ENCODE measurements at regions not wholly inside any gene's neighbourhood (a gene's known extent, or its start where the extent isn't known, plus 50 kb on each side); places are given as distances from the start of the nearest gene placed in this dataset.

GRCh38 chr14:25911831-25912230 is 686.0 kb downstream of the NOVA1 start (continued):
- no peak for TF ChIP-seq ZBTB33 (IDR thresholded peaks at IDR 0.05; ENCODE audit: borderline replicate concordance, low read depth)
- TF ChIP-seq GABPA (IDR thresholded peaks at IDR 0.05; ENCODE audit: low read depth): no peak

GRCh38 chr14:25909045-25909747 is 688.6 kb downstream of the NOVA1 start:
- Histone ChIP-seq H4K20me1 (ENCODE audit: insufficient read depth) (no peaks in the 10 kb centered on the region), H3K4me1 (ENCODE audit: control insufficient read depth in 1 of 2, insufficient read depth in 2 of 2, low read depth in 1 of 2, low read length in 1 of 2) (no peaks in the 10 kb centered on the region)
- WGBS (ENCODE audit: low lambda C conversion rate): 6% methylated on average over 11 of the region's 11 CpGs

More at GRCh38 chr14:25909045-25909747, 688.6 kb downstream of the NOVA1 start:
- H3K4me2 ChIP-seq: no peak overlapping the region
- no peaks in the 10 kb centered on the region for H3F3A ChIP-seq (replicated peaks; ENCODE audit: insufficient read depth)
- TF ChIP-seq CHD2 (IDR thresholded peaks at IDR 0.05; ENCODE audit: low read length, partially characterized antibody) (no peak), PBX3 (IDR thresholded peaks at IDR 0.05) (no peak), ELF1 (IDR thresholded peaks at IDR 0.05) (no peak), FOXM1 (IDR thresholded peaks at IDR 0.05; ENCODE audit: low read depth) (no peak), TCF12 (IDR thresholded peaks at IDR 0.05) (no peak), REST (IDR thresholded peaks at IDR 0.05; ENCODE audit: low read depth, low read length) (no peak), CTCF (IDR thresholded peaks at IDR 0.05) (no peak), SMC3 (IDR thresholded peaks at IDR 0.05; ENCODE audit: low read depth, low read length) (no peak), TAF1 (IDR thresholded peaks at IDR 0.05; ENCODE audit: borderline replicate concordance, low read depth, low read length) (no peak)
- H3K27me3 ChIP-seq (ENCODE audit: insufficient read depth): 0 out of 2 replicates have a peak, but pooled peaks cover 4% of the 10 kb centered on the region
- H3K79me2 ChIP-seq (ENCODE audit: insufficient read depth): no peaks in the 10 kb centered on the region
- no peaks in the 10 kb centered on the region for H3K9me3 ChIP-seq
- H2AFZ ChIP-seq (ENCODE audit: low read depth): no peak overlapping the region
- CTCF ChIA-PET: no interaction called here
- H3K27ac ChIP-seq (ENCODE audit: low read depth in 2 of 2, low read length in 1 of 2): no peak overlapping the region
- DNase-seq: no peak
- POLR2A ChIA-PET: no interaction called here
- no peaks in the 10 kb centered on the region for H3K36me3 ChIP-seq (replicated peaks in 1 of 2; ENCODE audit: control insufficient read depth in 1 of 2, insufficient read depth in 2 of 2, low read length in 1 of 2)
- H3K9ac ChIP-seq: no peak overlapping the region
- no peaks in the 10 kb centered on the region for H3K9me2 ChIP-seq
- no peak overlapping the region for H3K4me3 ChIP-seq (ENCODE audit: low read depth in 2 of 2, low read length in 1 of 2)

Measured in SK-N-SH (cell line).